Gastrocnemius medialis (tissue), 4 donors: ENCODE measurements at regions not wholly inside any gene's neighbourhood (a gene's known extent, or its start where the extent isn't known, plus 50 kb on each side); places are given as distances from the start of the nearest gene placed in this dataset.

ENCODE experiments used
- POLR2A ChIP-seq, 2 donors: fragments of 450-650 bp; IDR thresholded peaks; one replicate each; pipeline ENCODE4 v1.6.1; 2017; ENCODE audit warnings: antibody characterized with exemption in 2 of 2, mild to moderate bottlenecking in 2 of 2, moderate library complexity in 2 of 2
- TF ChIP-seq, protein P1 (sequence below), 5 experiments: fragments of 450-650 bp in 3 of 5; fragments of 200-600 bp in 2 of 5; sonication (generic) in 2 of 5; IDR thresholded peaks in 4 of 5; conservative IDR thresholded peaks in 1 of 5; 1 replicate in 4 of 5; 2 replicates in 1 of 5; pipeline ENCODE4 v1.5.1; 2016 to 2019; ENCODE audit warnings: antibody characterized with exemption in 5 of 5, mild to moderate bottlenecking in 3 of 5, moderate library complexity in 3 of 5

DNA sequence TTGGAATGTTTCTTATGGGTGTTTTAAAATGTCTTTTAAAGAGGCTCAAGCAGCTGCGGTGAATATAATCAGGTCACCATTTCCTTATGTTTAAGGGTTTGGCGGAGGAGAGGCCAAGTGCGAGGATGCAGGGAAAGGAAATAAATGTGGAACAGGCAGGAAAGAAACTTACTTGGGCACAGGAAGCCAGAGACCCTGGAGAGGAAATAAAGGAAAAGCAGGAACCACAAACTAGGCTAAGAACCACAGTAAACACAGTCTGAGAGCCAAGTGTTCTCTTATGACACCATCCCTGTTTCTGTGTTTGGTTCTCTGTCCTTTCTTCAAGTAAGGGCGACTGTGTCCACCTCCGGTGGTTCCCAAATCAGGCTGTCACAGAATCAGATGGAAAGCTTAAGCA lies 166.5 kb downstream of the C9orf152 start:
- TF ChIP-seq, protein P1, sequence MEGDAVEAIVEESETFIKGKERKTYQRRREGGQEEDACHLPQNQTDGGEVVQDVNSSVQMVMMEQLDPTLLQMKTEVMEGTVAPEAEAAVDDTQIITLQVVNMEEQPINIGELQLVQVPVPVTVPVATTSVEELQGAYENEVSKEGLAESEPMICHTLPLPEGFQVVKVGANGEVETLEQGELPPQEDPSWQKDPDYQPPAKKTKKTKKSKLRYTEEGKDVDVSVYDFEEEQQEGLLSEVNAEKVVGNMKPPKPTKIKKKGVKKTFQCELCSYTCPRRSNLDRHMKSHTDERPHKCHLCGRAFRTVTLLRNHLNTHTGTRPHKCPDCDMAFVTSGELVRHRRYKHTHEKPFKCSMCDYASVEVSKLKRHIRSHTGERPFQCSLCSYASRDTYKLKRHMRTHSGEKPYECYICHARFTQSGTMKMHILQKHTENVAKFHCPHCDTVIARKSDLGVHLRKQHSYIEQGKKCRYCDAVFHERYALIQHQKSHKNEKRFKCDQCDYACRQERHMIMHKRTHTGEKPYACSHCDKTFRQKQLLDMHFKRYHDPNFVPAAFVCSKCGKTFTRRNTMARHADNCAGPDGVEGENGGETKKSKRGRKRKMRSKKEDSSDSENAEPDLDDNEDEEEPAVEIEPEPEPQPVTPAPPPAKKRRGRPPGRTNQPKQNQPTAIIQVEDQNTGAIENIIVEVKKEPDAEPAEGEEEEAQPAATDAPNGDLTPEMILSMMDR (IDR thresholded peaks at IDR 0.05 in 4 of 5, conservative IDR thresholded peaks at IDR 0.05 in 1 of 5) = no peak
- no peak for TF ChIP-seq POLR2A (IDR thresholded peaks at IDR 0.05)
